ENCODE measurements at regions not wholly inside any gene's neighbourhood (a gene's known extent, or its start where the extent isn't known, plus 50 kb on each side); places are given as distances from the start of the nearest gene placed in this dataset.

GRCh38 chr13:105336706-105337576 lies 1198.5 kb downstream of the EFNB2 start:
- DNase-seq: no peak

GRCh38 chr13:105334211-105334610 lies 1201.3 kb downstream of the EFNB2 start:
- no peak for DNase-seq

- DNase-seq: no peak
Measured at GRCh38 chr13:105333416-105333815, 1202.0 kb downstream of the EFNB2 start.

GRCh38 chr13:105329359-105329758 lies 1206.1 kb downstream of the EFNB2 start:
- DNase-seq: no peak

- no peak for DNase-seq
Measured at GRCh38 chr13:105328212-105328611, 1207.2 kb downstream of the EFNB2 start.

GRCh38 chr13:105327581-105328126 lies 1207.8 kb downstream of the EFNB2 start:
- DNase-seq: no peak

GRCh38 chr13:105319875-105320274 lies 1215.6 kb downstream of the EFNB2 start:
- DNase-seq: no peak

- DNase-seq: no peak
Measured at GRCh38 chr13:105316731-105317130, 1218.7 kb downstream of the EFNB2 start.

GRCh38 chr13:105312906-105313305 lies 1222.6 kb downstream of the EFNB2 start:
- DNase-seq: no peak

GRCh38 chr13:105311094-105311493 lies 1224.4 kb downstream of the EFNB2 start:
- no peak for DNase-seq

- DNase-seq: no peak
Measured at GRCh38 chr13:105307776-105308175, 1227.7 kb downstream of the EFNB2 start.

- DNase-seq: no peak
Measured at GRCh38 chr13:105297839-105298238, 1237.6 kb downstream of the EFNB2 start.

- DNase-seq: no peak
Measured at GRCh38 chr13:105291987-105292386, 1243.5 kb downstream of the EFNB2 start.

- DNase-seq: no peak
Measured at GRCh38 chr13:105290596-105290995, 1244.9 kb downstream of the EFNB2 start.

GRCh38 chr13:105285526-105285925 lies 1249.9 kb downstream of the EFNB2 start:
- no peak for DNase-seq

GRCh38 chr13:105282406-105283285 lies 1252.8 kb downstream of the EFNB2 start:
- DNase-seq: no peak

- DNase-seq: no peak
Measured at GRCh38 chr13:105278943-105279381, 1256.5 kb downstream of the EFNB2 start.

GRCh38 chr13:105276571-105276970 lies 1258.9 kb downstream of the EFNB2 start:
- no peak for DNase-seq

GRCh38 chr13:105273665-105274222 lies 1261.7 kb downstream of the EFNB2 start:
- DNase-seq: no peak

GRCh38 chr13:105272660-105273631 lies 1262.5 kb downstream of the EFNB2 start:
- DNase-seq: no peak

GRCh38 chr13:105266615-105267014 lies 1268.8 kb downstream of the EFNB2 start:
- no peak for DNase-seq

- no peak for DNase-seq
Measured at GRCh38 chr13:105262579-105262978, 1272.9 kb downstream of the EFNB2 start.

Data from activated CD8-positive, alpha-beta memory T cell treated with anti-CD3 and anti-CD28 coated beads for 24 hours (primary cell).